Gastrocnemius medialis (tissue), 4 donors: ENCODE measurements at regions not wholly inside any gene's neighbourhood (a gene's known extent, or its start where the extent isn't known, plus 50 kb on each side); places are given as distances from the start of the nearest gene placed in this dataset.
"Not testable (repeated sequence)": the region's sequence is repeated elsewhere in the genome, so short reads cannot be mapped to it uniquely, and the experiment has no call there.

Experiments used
- ATAC-seq, 2 donors: fragments of 150-250 bp; one replicate each; pipeline ENCODE4 v1.9.1; 2016
- DNase-seq, 2 donors: peaks; one replicate each; pipeline ENCODE4 v3.0.0-alpha.2; 2019
- H3K27ac ChIP-seq, 4 donors: fragments of 200-600 bp; sonication (generic); 1 replicate in 1 of 4; 2 replicates in 3 of 4; pipeline ENCODE4 v1.5.1; 2016 to 2018; ENCODE audit warnings: mild to moderate bottlenecking in 2 of 4, moderate library complexity in 1 of 4
- H3K27me3 ChIP-seq, 3 donors: fragments of 200-600 bp; sonication (generic) in 2 of 3; 1 replicate in 1 of 3; 2 replicates in 2 of 3; pipeline versions ENCODE4 v1.5.1 to v1.6.0; 2016 to 2019; ENCODE audit warnings: mild to moderate bottlenecking in 1 of 3, moderate library complexity in 1 of 3
- H3K36me3 ChIP-seq, 2 donors: fragments of 200-600 bp; sonication (generic) in 1 of 2; one replicate each; pipeline ENCODE4 v1.5.1; 2017 to 2018
- H3K4me1 ChIP-seq, 2 donors: fragments of 200-600 bp; sonication (generic) in 1 of 2; one replicate each; pipeline ENCODE4 v1.5.1; 2016 to 2017; ENCODE audit warnings: mild to moderate bottlenecking in 2 of 2
- H3K4me3 ChIP-seq, 4 donors: fragments of 200-600 bp; sonication (generic) in 3 of 4; 1 replicate in 1 of 4; 2 replicates in 3 of 4; pipeline ENCODE4 v1.5.1; 2016 to 2019; ENCODE audit warnings: mild to moderate bottlenecking in 2 of 4
- H3K9me3 ChIP-seq, 3 donors: fragments of 200-600 bp; sonication (generic) in 2 of 3; 1 replicate in 1 of 3; 2 replicates in 2 of 3; pipeline ENCODE4 v1.5.1; 2016 to 2019
- CTCF ChIP-seq, 5 experiments: fragments of 450-650 bp in 3 of 5; fragments of 200-600 bp in 2 of 5; sonication (generic) in 2 of 5; IDR thresholded peaks in 4 of 5; conservative IDR thresholded peaks in 1 of 5; 1 replicate in 4 of 5; 2 replicates in 1 of 5; pipeline ENCODE4 v1.5.1; 2016 to 2019; ENCODE audit warnings: antibody characterized with exemption in 5 of 5, mild to moderate bottlenecking in 3 of 5, moderate library complexity in 3 of 5
- POLR2A ChIP-seq, 2 donors: fragments of 450-650 bp; IDR thresholded peaks; one replicate each; pipeline ENCODE4 v1.6.1; 2017; ENCODE audit warnings: antibody characterized with exemption in 2 of 2, mild to moderate bottlenecking in 2 of 2, moderate library complexity in 2 of 2
- in situ Hi-C, 4 donors: fragments of 200-750 bp; cut with MboI; loops; one replicate each; pipeline versions ENCODE4 v1.15.0 to v1.8.0; 2017; ENCODE audit warnings: low sequenced_read_pairs in 4 of 4
- intact Hi-C: fragments of 100-400 bp; cut with DNase I; formaldehyde crosslinking; loops from one replicate; pipeline ENCODE4 v1.15.1; 2023; ENCODE audit warnings: low total_unique reads

DNA sequence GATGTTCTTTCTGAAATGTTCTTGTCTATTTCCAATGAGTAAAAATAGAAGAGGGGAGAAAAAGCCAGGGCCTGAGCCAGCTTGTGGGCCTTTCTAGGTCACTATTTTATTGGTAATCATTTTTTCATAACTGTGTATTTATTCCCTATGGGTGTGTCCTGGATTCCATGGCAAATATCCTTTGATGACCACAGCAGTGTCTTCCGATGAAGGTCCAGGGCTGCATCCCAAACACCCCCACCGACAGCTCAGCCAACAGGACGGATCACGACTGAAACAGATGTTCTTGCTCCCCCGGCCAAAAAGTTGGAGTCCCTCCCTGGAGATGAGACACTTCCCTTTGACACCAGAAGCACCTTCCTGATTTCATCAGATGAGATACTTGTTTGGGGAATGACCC, 105.4 kb upstream of the PLEKHG1 start:
- TF ChIP-seq POLR2A (IDR thresholded peaks at IDR 0.05) (no peak), CTCF (IDR thresholded peaks at IDR 0.05 in 4 of 5, conservative IDR thresholded peaks at IDR 0.05 in 1 of 5) (no peak)
- Histone ChIP-seq H3K4me3 (no peak overlapping the region), H3K36me3 (no peaks in the 10 kb centered on the region), H3K9me3 (no peaks in the 10 kb centered on the region), H3K4me1 (no peaks in the 10 kb centered on the region), H3K27me3 (no peaks in the 10 kb centered on the region), H3K27ac (no peak overlapping the region)
- ATAC-seq (peak; percentile 44 to 70), DNase-seq (peak; percentile 43 to 65)
- intact Hi-C loops: no loop called here
- in situ Hi-C loops: no loop called here

GRCh38 chr6:150495126-150495525, 104.6 kb upstream of the PLEKHG1 start:
- Histone ChIP-seq H3K9me3 (no peaks in the 10 kb centered on the region), H3K4me3 (no peak overlapping the region), H3K27me3 (no peaks in the 10 kb centered on the region), H3K36me3 (no peaks in the 10 kb centered on the region), H3K27ac (no peak overlapping the region), H3K4me1 (no peaks in the 10 kb centered on the region)
- no peak for TF ChIP-seq CTCF (IDR thresholded peaks at IDR 0.05 in 4 of 5, conservative IDR thresholded peaks at IDR 0.05 in 1 of 5)
- no peak for TF ChIP-seq POLR2A (IDR thresholded peaks at IDR 0.05)
- in situ Hi-C loops (no loop called here), intact Hi-C loops (no loop called here)
- ATAC-seq: no peak
- DNase-seq: no peak

DNA sequence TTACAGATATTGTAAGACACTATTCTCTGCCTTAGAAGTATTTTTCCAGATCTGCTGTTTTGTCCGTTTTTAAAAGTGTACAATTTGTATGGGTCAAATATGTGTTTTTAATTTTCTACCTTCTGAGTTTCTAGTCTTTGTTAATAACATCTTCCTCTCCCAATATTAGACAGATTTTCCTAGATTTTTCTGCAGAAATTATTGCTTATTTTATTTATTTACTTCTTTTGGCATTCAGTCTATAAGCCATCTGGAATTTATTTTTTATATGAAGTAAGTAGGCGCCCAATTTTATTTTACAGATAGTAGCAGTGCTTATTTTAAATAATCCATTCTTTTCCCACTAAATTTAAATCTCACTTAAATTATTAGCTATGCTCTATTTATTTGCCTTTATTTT, 103.1 kb upstream of the PLEKHG1 start:
- in situ Hi-C loops: no loop called here
- H3K4me3 ChIP-seq: no peak overlapping the region
- ATAC-seq (no peak), DNase-seq (no peak)
- no peaks in the 10 kb centered on the region for H3K9me3 ChIP-seq
- no peaks in the 10 kb centered on the region for H3K4me1 ChIP-seq
- TF ChIP-seq POLR2A (IDR thresholded peaks at IDR 0.05) (no peak), CTCF (IDR thresholded peaks at IDR 0.05 in 4 of 5, conservative IDR thresholded peaks at IDR 0.05 in 1 of 5) (no peak)
- no peaks in the 10 kb centered on the region for H3K27me3 ChIP-seq
- no peaks in the 10 kb centered on the region for H3K36me3 ChIP-seq
- intact Hi-C loops: no loop called here
- no peak overlapping the region for H3K27ac ChIP-seq

DNA sequence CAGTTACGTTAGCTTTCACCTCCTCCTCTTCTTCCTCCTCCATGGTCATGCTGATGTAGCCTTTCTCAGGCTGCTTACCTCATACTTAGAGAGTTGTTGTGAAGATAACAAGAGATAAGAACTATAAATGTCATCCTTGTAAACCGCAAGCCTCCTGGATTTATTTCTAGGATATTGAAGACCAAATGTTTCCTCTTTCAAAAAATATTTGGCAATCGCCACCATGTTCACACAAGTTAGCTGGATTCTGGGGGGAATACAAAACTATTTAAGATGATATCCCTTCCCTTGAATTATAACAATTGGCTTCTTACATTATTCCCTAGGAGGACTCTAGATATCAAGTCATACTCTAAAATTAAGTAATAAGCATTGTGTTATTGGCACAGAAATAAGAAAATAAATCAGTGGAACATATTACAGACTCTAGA, 99.8 kb upstream of the PLEKHG1 start:
- no peaks in the 10 kb centered on the region for H3K4me1 ChIP-seq
- H3K36me3 ChIP-seq: no peaks in the 10 kb centered on the region
- no peaks in the 10 kb centered on the region for H3K9me3 ChIP-seq
- no peaks in the 10 kb centered on the region for H3K27me3 ChIP-seq
- in situ Hi-C loops: no loop called here
- no peak overlapping the region for H3K4me3 ChIP-seq
- ATAC-seq: no peak
- no peak overlapping the region for H3K27ac ChIP-seq
- no peak for TF ChIP-seq POLR2A (IDR thresholded peaks at IDR 0.05)
- TF ChIP-seq CTCF (IDR thresholded peaks at IDR 0.05 in 4 of 5, conservative IDR thresholded peaks at IDR 0.05 in 1 of 5): no peak
- no peak for DNase-seq
- intact Hi-C loops: no loop called here

GRCh38 chr6:150500568-150500967, 99.1 kb upstream of the PLEKHG1 start:
- H3K9me3 ChIP-seq, H3K4me3 ChIP-seq, intact Hi-C loops, H3K36me3 ChIP-seq, H3K27ac ChIP-seq, H3K27me3 ChIP-seq, DNase-seq, H3K4me1 ChIP-seq, ATAC-seq, in situ Hi-C loops: not testable (repeated sequence)
